K562 (cell line): ENCODE measurements at regions not wholly inside any gene's neighbourhood (a gene's known extent, or its start where the extent isn't known, plus 50 kb on each side); places are given as distances from the start of the nearest gene placed in this dataset.

ENCODE experiments used
- EP300 ChIP-seq: IDR thresholded peaks from 2 replicates; pipeline ENCODE4 v1.6.1; 2012; ENCODE audit warnings: low read length, improper control_type of control experiment
- ETV6 ChIP-seq, 3 experiments: fragments of 150-350 bp in 1 of 3; sonication (generic) in 1 of 3; formaldehyde crosslinking in 1 of 3; IDR thresholded peaks; 2 replicates each; pipeline versions ENCODE4 v1.6.1 to v1.8.0; 2014 to 2022; ENCODE audit warnings: borderline replicate concordance in 2 of 3, low read depth in 2 of 3, antibody characterized with exemption in 1 of 3, low read length in 1 of 3, mild to moderate bottlenecking in 1 of 3, missing genetic modification reagents in 1 of 3
- MAFK ChIP-seq: IDR thresholded peaks from 2 replicates; pipeline ENCODE4 v1.6.1; 2011; ENCODE audit warnings: low read length, improper control_type of control experiment
- NFE2L1 ChIP-seq: fragments of 450-650 bp; IDR thresholded peaks from 2 replicates; pipeline ENCODE4 v1.6.1; 2016; ENCODE audit warnings: missing genetic modification characterization, low read depth, mild to moderate bottlenecking, missing compliant biosample characterization, moderate library complexity, borderline replicate concordance
- NFIC ChIP-seq: fragments of 450-650 bp; IDR thresholded peaks from 2 replicates; pipeline ENCODE4 v1.6.1; 2017; ENCODE audit warnings: mild to moderate bottlenecking, inconsistent platforms
- NFYB ChIP-seq: IDR thresholded peaks from 2 replicates; pipeline ENCODE4 v1.6.1; 2011; ENCODE audit warnings: mild to moderate bottlenecking, moderate library complexity; ENCODE audit not compliant: insufficient read length; ENCODE audit errors: extremely low read depth
- NR2C2 ChIP-seq, 2 experiments: fragments of 200-800 bp in 1 of 2; sonication (Bioruptor generic) in 1 of 2; sonication (generic) in 1 of 2; formaldehyde crosslinking in 1 of 2; IDR thresholded peaks; 2 replicates each; pipeline versions ENCODE4 v1.6.1 to v1.8.0; 2016 to 2022; ENCODE audit warnings: mild to moderate bottlenecking in 1 of 2, missing compliant biosample characterization in 1 of 2, missing genetic modification characterization in 1 of 2, missing genetic modification reagents in 1 of 2
- PHF8 ChIP-seq: fragments of 200-600 bp; sonication (generic); IDR thresholded peaks from 2 replicates; pipeline ENCODE4 v1.6.1; 2012; ENCODE audit warnings: mixed run types, mild to moderate bottlenecking, inconsistent platforms, low read length, moderate library complexity, borderline replicate concordance
- SUPT5H ChIP-seq: fragments of 450-650 bp; IDR thresholded peaks from 2 replicates; pipeline ENCODE4 v1.6.1; 2016
- ZBTB34 ChIP-seq: fragments of 250-450 bp; sonication (Bioruptor Pico); IDR thresholded peaks from 2 replicates; pipeline ENCODE4 v1.8.0; 2021; ENCODE audit warnings: mild to moderate bottlenecking, moderate library complexity
- TF ChIP-seq, protein P1 (sequence below): sonication (generic); formaldehyde crosslinking; IDR thresholded peaks from 2 replicates; pipeline ENCODE4 v1.8.1; 2022; ENCODE audit warnings: missing genetic modification reagents
- TF ChIP-seq, protein P2 (sequence below), 2 experiments: IDR thresholded peaks; 2 replicates each; pipeline ENCODE4 v1.6.1; 2012; ENCODE audit warnings: improper control_type of control experiment in 2 of 2, low read depth in 2 of 2, low read length in 2 of 2, borderline replicate concordance in 1 of 2

DNA sequence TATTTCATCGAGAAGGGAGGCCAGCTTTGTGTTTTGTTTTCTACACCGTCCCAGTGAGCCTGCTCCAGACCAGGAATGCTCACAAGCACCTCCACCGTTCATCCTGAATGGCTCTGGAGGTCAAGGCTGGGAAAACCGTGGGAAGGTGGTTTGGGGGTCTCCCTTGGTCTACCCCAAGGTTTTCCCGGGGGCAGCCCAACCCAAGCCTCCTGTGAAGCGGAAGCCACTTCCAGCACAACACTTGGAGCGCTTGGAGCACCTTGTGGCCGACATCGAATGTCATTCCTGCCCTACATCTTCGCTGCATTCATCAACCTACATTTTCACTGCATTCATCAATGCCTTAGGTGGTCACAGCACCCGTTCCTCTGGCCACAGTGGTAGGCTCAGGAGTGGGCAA, 255.6 kb upstream of the PMEPA1 start:
- no peak for TF ChIP-seq EP300
- no peak for TF ChIP-seq MAFK
- no peak for TF ChIP-seq ZBTB34 (CRISPR knock-in tag)
- no peak for TF ChIP-seq NR2C2 (CRISPR knock-in tag; IDR thresholded peaks at IDR 0.05)
- no peak for TF ChIP-seq NR2C2 (tag; IDR thresholded peaks at IDR 0.05)
- no peak for TF ChIP-seq SUPT5H
- TF ChIP-seq ETV6 (IDR thresholded peaks at IDR 0.05; ENCODE audit: borderline replicate concordance in 1 of 2, low read depth in 2 of 2, low read length in 1 of 2): no peak
- TF ChIP-seq ETV6 (CRISPR knock-in tag; IDR thresholded peaks at IDR 0.05; ENCODE audit: borderline replicate concordance): no peak
- TF ChIP-seq, protein P1, sequence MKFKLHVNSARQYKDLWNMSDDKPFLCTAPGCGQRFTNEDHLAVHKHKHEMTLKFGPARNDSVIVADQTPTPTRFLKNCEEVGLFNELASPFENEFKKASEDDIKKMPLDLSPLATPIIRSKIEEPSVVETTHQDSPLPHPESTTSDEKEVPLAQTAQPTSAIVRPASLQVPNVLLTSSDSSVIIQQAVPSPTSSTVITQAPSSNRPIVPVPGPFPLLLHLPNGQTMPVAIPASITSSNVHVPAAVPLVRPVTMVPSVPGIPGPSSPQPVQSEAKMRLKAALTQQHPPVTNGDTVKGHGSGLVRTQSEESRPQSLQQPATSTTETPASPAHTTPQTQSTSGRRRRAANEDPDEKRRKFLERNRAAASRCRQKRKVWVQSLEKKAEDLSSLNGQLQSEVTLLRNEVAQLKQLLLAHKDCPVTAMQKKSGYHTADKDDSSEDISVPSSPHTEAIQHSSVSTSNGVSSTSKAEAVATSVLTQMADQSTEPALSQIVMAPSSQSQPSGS (CRISPR knock-in tag): no peak
- TF ChIP-seq NFE2L1 (tag): no peak
- no peak for TF ChIP-seq PHF8
- TF ChIP-seq, protein P2, sequence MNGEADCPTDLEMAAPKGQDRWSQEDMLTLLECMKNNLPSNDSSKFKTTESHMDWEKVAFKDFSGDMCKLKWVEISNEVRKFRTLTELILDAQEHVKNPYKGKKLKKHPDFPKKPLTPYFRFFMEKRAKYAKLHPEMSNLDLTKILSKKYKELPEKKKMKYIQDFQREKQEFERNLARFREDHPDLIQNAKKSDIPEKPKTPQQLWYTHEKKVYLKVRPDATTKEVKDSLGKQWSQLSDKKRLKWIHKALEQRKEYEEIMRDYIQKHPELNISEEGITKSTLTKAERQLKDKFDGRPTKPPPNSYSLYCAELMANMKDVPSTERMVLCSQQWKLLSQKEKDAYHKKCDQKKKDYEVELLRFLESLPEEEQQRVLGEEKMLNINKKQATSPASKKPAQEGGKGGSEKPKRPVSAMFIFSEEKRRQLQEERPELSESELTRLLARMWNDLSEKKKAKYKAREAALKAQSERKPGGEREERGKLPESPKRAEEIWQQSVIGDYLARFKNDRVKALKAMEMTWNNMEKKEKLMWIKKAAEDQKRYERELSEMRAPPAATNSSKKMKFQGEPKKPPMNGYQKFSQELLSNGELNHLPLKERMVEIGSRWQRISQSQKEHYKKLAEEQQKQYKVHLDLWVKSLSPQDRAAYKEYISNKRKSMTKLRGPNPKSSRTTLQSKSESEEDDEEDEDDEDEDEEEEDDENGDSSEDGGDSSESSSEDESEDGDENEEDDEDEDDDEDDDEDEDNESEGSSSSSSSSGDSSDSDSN (IDR thresholded peaks at IDR 0.05; ENCODE audit: borderline replicate concordance in 1 of 2, low read depth in 2 of 2, low read length in 2 of 2): no peak
- TF ChIP-seq NFYB: no peak
- no peak for TF ChIP-seq NFIC
